ENCODE measurements at regions not wholly inside any gene's neighbourhood (a gene's known extent, or its start where the extent isn't known, plus 50 kb on each side); places are given as distances from the start of the nearest gene placed in this dataset.

- no peak overlapping the region for H3K4me2 ChIP-seq (replicated peaks; ENCODE audit: extremely low read depth, low read length, poor library complexity, severe bottlenecking)
- 97% methylated on average over 4 of the region's 6 CpGs for WGBS (ENCODE audit: insufficient coverage)
- no peak overlapping the region for H3K9ac ChIP-seq (ENCODE audit: insufficient read depth, low read length, poor library complexity, severe bottlenecking)
- Mint-ChIP-seq H3K27me3 (ENCODE audit: low read depth in 3 of 3) (peaks cover 2% of the 10 kb centered on the region in 3 donors), H3K4me3 (no peak overlapping the region), H3K9me3 (peaks cover 0 to 4% (median 0%) of the 10 kb centered on the region in 7 donors), H3K27ac (no peak overlapping the region), H3K36me3 (no peaks in the 10 kb centered on the region), H3K4me1 (no peaks in the 10 kb centered on the region)
- no peaks in the 10 kb centered on the region for H3K27me3 ChIP-seq (ENCODE audit: control insufficient read depth in 2 of 2, insufficient read depth in 2 of 2, low read length in 2 of 2)
- no peaks in the 10 kb centered on the region for H3K4me1 ChIP-seq (ENCODE audit: control insufficient read depth in 1 of 2, insufficient read depth in 2 of 2, low read length in 2 of 2)
- DNase-seq, result no peak
- H4K20me1 ChIP-seq (ENCODE audit: insufficient read depth, low read length), result no peaks in the 10 kb centered on the region
- H2AFZ ChIP-seq (ENCODE audit: insufficient read depth, low read depth, low read length, poor library complexity, severe bottlenecking), result no peak overlapping the region
- no peaks in the 10 kb centered on the region for H3K79me2 ChIP-seq (ENCODE audit: insufficient read depth, low read length)
- no peak overlapping the region for H3K27ac ChIP-seq (ENCODE audit: low read depth in 1 of 2, low read length in 2 of 2)
- no peaks in the 10 kb centered on the region for H3K36me3 ChIP-seq (replicated peaks in 1 of 2; ENCODE audit: control insufficient read depth in 1 of 2, insufficient read depth in 2 of 2, low read length in 2 of 2)
- no peak overlapping the region for H3K4me3 ChIP-seq (replicated peaks in 1 of 3; ENCODE audit: low read depth in 2 of 3, low read length in 3 of 3)
- no peak for TF ChIP-seq CTCF (IDR thresholded peaks at IDR 0.05)
- intact Hi-C loops (cut with micrococcal nuclease), result no loop called here
- peaks cover 0 to 2% of the 10 kb centered on the region in 2 donors for H3K9me3 ChIP-seq (replicated peaks in 1 of 2; ENCODE audit: control insufficient read depth in 1 of 2, insufficient read depth in 1 of 2, low read length in 2 of 2)
These were observed 174.1 kb upstream of the CCDC68 start for GRCh38 chr18:55133378-55133777.

- H3K4me3 ChIP-seq (replicated peaks in 1 of 3; ENCODE audit: low read depth in 2 of 3, low read length in 3 of 3), result no peak overlapping the region
- Mint-ChIP-seq H3K9me3 (peaks cover 0 to 9% (median 1%) of the 10 kb centered on the region in 7 donors), H3K27ac (peak overlapping the region in 1 of 7 donors; percentile 2), H3K36me3 (no peaks in the 10 kb centered on the region), H3K4me3 (no peak overlapping the region), H3K4me1 (no peaks in the 10 kb centered on the region), H3K27me3 (ENCODE audit: low read depth in 3 of 3) (peaks cover 0 to 2% (median 2%) of the 10 kb centered on the region in 3 donors)
- H3K27ac ChIP-seq (ENCODE audit: low read depth in 1 of 2, low read length in 2 of 2), result no peak overlapping the region
- no peaks in the 10 kb centered on the region for H3K4me1 ChIP-seq (ENCODE audit: control insufficient read depth in 1 of 2, insufficient read depth in 2 of 2, low read length in 2 of 2)
- 83% methylated on average over 2 of the region's 3 CpGs for WGBS (ENCODE audit: insufficient coverage)
- no peak for TF ChIP-seq CTCF (IDR thresholded peaks at IDR 0.05)
- intact Hi-C loops (cut with micrococcal nuclease), result no loop called here
- DNase-seq, result no peak
- H3K27me3 ChIP-seq (ENCODE audit: control insufficient read depth in 2 of 2, insufficient read depth in 2 of 2, low read length in 2 of 2), result no peaks in the 10 kb centered on the region
- H3K9me3 ChIP-seq (replicated peaks in 1 of 2; ENCODE audit: control insufficient read depth in 1 of 2, insufficient read depth in 1 of 2, low read length in 2 of 2), result peaks cover 0 to 4% of the 10 kb centered on the region in 2 donors
- no peaks in the 10 kb centered on the region for H4K20me1 ChIP-seq (ENCODE audit: insufficient read depth, low read length)
- no peaks in the 10 kb centered on the region for H3K79me2 ChIP-seq (ENCODE audit: insufficient read depth, low read length)
- H2AFZ ChIP-seq (ENCODE audit: insufficient read depth, low read depth, low read length, poor library complexity, severe bottlenecking), result no peak overlapping the region
- H3K4me2 ChIP-seq (replicated peaks; ENCODE audit: extremely low read depth, low read length, poor library complexity, severe bottlenecking), result no peak overlapping the region
- no peaks in the 10 kb centered on the region for H3K36me3 ChIP-seq (replicated peaks in 1 of 2; ENCODE audit: control insufficient read depth in 1 of 2, insufficient read depth in 2 of 2, low read length in 2 of 2)
- H3K9ac ChIP-seq (ENCODE audit: insufficient read depth, low read length, poor library complexity, severe bottlenecking), result no peak overlapping the region
These were observed 169.2 kb upstream of the CCDC68 start for GRCh38 chr18:55128437-55128836.

Data from CD14-positive monocyte (primary cell).